GM21619 (cell line): ENCODE measurements at regions not wholly inside any gene's neighbourhood (a gene's known extent, or its start where the extent isn't known, plus 50 kb on each side); places are given as distances from the start of the nearest gene placed in this dataset.

Experiments used
- ATAC-seq: cut with Tn5 transposase; IDR thresholded peaks from one replicate; pipeline ENCODE4 v1.9.1; 2021; ENCODE audit not compliant: unreplicated experiment

GRCh38 chr3:194265505-194265892 lies 85.6 kb downstream of the CPN2 start:
- no peak for ATAC-seq

GRCh38 chr3:194265996-194266964 lies 84.8 kb downstream of the CPN2 start:
- ATAC-seq: no peak

GRCh38 chr3:194267744-194268653 lies 83.1 kb downstream of the CPN2 start:
- ATAC-seq: no peak

GRCh38 chr3:194268654-194269512 lies 82.2 kb downstream of the CPN2 start:
- no peak for ATAC-seq

- ATAC-seq: no peak
These were observed 81.5 kb downstream of the CPN2 start for GRCh38 chr3:194269610-194270145.

- ATAC-seq: no peak
These were observed 80.3 kb downstream of the CPN2 start for GRCh38 chr3:194270627-194271459.

- ATAC-seq: no peak
These were observed 79.6 kb downstream of the CPN2 start for GRCh38 chr3:194271460-194272035.

- ATAC-seq: no peak
These were observed 78.9 kb downstream of the CPN2 start for GRCh38 chr3:194272221-194272620.

GRCh38 chr3:194272861-194273742 lies 78.0 kb downstream of the CPN2 start:
- no peak for ATAC-seq

- no peak for ATAC-seq
These were observed 77.3 kb downstream of the CPN2 start for GRCh38 chr3:194273743-194274310.

- no peak for ATAC-seq
These were observed 76.6 kb downstream of the CPN2 start for GRCh38 chr3:194274424-194275085.

GRCh38 chr3:194275291-194275690 lies 75.8 kb downstream of the CPN2 start:
- ATAC-seq: no peak

- no peak for ATAC-seq
These were observed 75.4 kb downstream of the CPN2 start for GRCh38 chr3:194275721-194276120.

GRCh38 chr3:194276768-194277103 lies 74.4 kb downstream of the CPN2 start:
- no peak for ATAC-seq

- ATAC-seq: no peak
These were observed 73.9 kb downstream of the CPN2 start for GRCh38 chr3:194277104-194277785.

GRCh38 chr3:194277786-194278130 lies 73.4 kb downstream of the CPN2 start:
- ATAC-seq: no peak
